PC-9 (cell line): ENCODE measurements at regions not wholly inside any gene's neighbourhood (a gene's known extent, or its start where the extent isn't known, plus 50 kb on each side); places are given as distances from the start of the nearest gene placed in this dataset.

Source experiments
- BruUV-seq: library from RNA; stranded (reverse); fragments of 400-500 nt; replicated peaks from 2 replicates; lab custom pipeline; 2021; lab: Mats Ljungman, UMichigan
- CTCF ChIA-PET: fragments of 300-600 bp; sonication (Branson Sonifier 250); formaldehyde crosslinking; loops from one replicate; lab custom pipeline; 2022; ENCODE audit warnings: antibody characterized with exemption; lab: Charles Lee
- POLR2A ChIA-PET: fragments of 300-600 bp; sonication (Branson Sonifier 250); formaldehyde crosslinking; loops from one replicate; lab custom pipeline; 2022; ENCODE audit warnings: antibody characterized with exemption; ENCODE audit not compliant: unreplicated experiment; lab: Charles Lee
- DNase-seq, 2 experiments: peaks; one replicate each; pipeline versions ENCODE4 v3.0.0 to v3.0.0-alpha.2; 2015 to 2022; ENCODE audit warnings: mixed read lengths in 1 of 2
- H2AFZ ChIP-seq: fragments of 200-600 bp; sonication (generic); 2 replicates; pipeline ENCODE4 v1.8.1; 2017; ENCODE audit warnings: antibody characterized with exemption
- H3F3A ChIP-seq: fragments of 200-600 bp; sonication (generic); 2 replicates; pipeline ENCODE4 v1.8.1; 2017; ENCODE audit warnings: antibody characterized with exemption, mild to moderate bottlenecking, low read depth; ENCODE audit not compliant: insufficient read depth
- H3K27ac ChIP-seq: fragments of 200-600 bp; sonication (generic); 2 replicates; pipeline ENCODE4 v1.6.1; 2016; ENCODE audit warnings: mixed run types
- H3K27me3 ChIP-seq: fragments of 200-600 bp; sonication (generic); 2 replicates; pipeline ENCODE4 v1.6.1; 2016; ENCODE audit warnings: low read depth, mixed run types; ENCODE audit not compliant: insufficient read depth
- H3K36me3 ChIP-seq: fragments of 200-600 bp; sonication (generic); 2 replicates; pipeline ENCODE4 v1.6.1; 2016; ENCODE audit warnings: low read depth, mixed run types
- H3K4me1 ChIP-seq: fragments of 200-600 bp; sonication (generic); replicated peaks from 2 replicates; pipeline ENCODE4 v1.6.1; 2016; ENCODE audit warnings: mixed run types; ENCODE audit not compliant: insufficient read depth
- H3K4me2 ChIP-seq: fragments of 200-600 bp; sonication (generic); 2 replicates; pipeline ENCODE4 v1.6.1; 2017; ENCODE audit warnings: mixed run types
- H3K4me3 ChIP-seq: fragments of 200-600 bp; sonication (generic); 2 replicates; pipeline ENCODE4 v1.6.1; 2016; ENCODE audit warnings: mixed run types
- H3K79me2 ChIP-seq: fragments of 200-600 bp; sonication (generic); 2 replicates; pipeline ENCODE4 v1.6.1; 2017; ENCODE audit warnings: low read depth, mixed run types
- H3K9me2 ChIP-seq: fragments of 200-600 bp; sonication (generic); 2 replicates; pipeline ENCODE4 v1.8.1; 2017; ENCODE audit warnings: mild to moderate bottlenecking; ENCODE audit not compliant: insufficient read depth
- H3K9me3 ChIP-seq: fragments of 200-600 bp; sonication (generic); 2 replicates; pipeline ENCODE4 v1.8.1; 2016; ENCODE audit warnings: low read depth; ENCODE audit not compliant: insufficient read depth
- H4K20me1 ChIP-seq: fragments of 200-600 bp; sonication (generic); 2 replicates; pipeline ENCODE4 v1.8.1; 2017; ENCODE audit not compliant: insufficient read depth
- CTCF ChIP-seq: fragments of 200-600 bp; sonication (generic); conservative IDR thresholded peaks from 2 replicates; pipeline ENCODE4 v1.6.1; 2017; ENCODE audit warnings: mixed run types, antibody characterized with exemption, mild to moderate bottlenecking, moderate library complexity
- EZH2 ChIP-seq: fragments of 200-600 bp; sonication (generic); IDR thresholded peaks from 2 replicates; pipeline ENCODE4 v1.8.0; 2017; ENCODE audit warnings: antibody characterized with exemption, low read depth
- intact Hi-C: fragments of 100-400 bp; cut with micrococcal nuclease; formaldehyde crosslinking; loops from one replicate; pipeline ENCODE4 v1.10.0; 2022; ENCODE audit not compliant: unreplicated experiment

GRCh38 chr4:111770514-111770913, 374.7 kb upstream of the FAM241A start:
- CTCF ChIA-PET = no interaction called here

GRCh38 chr4:111773858-111774257, 371.4 kb upstream of the FAM241A start:
- Histone ChIP-seq H3K4me2 (no peak overlapping the region), H3K9me3 (no peaks in the 10 kb centered on the region), H3K9me2 (no peaks in the 10 kb centered on the region; the same call in 1 of the 2 replicates), H3K36me3 (no peaks in the 10 kb centered on the region), H3K4me3 (no peak overlapping the region), H3K4me1 (no peaks in the 10 kb centered on the region), H2AFZ (no peak overlapping the region), H3K79me2 (no peaks in the 10 kb centered on the region), H3K27ac (no peak overlapping the region), H4K20me1 (no peaks in the 10 kb centered on the region), H3F3A (no peaks in the 10 kb centered on the region), H3K27me3 (no peaks in the 10 kb centered on the region)
- TF ChIP-seq EZH2 (no peak), CTCF (no peak)
- intact Hi-C loops = no loop called here
- CTCF ChIA-PET = no interaction called here
- POLR2A ChIA-PET = interaction anchor here (0.7 kb wide), 1 partner anchor 8 kb away, joined by 4 read pairs; no protein-coding TSS in a partner anchor
- no TSS peak for BruUV-seq
- peak in 1 of 2 experiments; percentile 3 for DNase-seq

More at GRCh38 chr4:111770514-111770913, 374.7 kb upstream of the FAM241A start:
- H3K9me3 ChIP-seq = no peaks in the 10 kb centered on the region
- H3K36me3 ChIP-seq = no peaks in the 10 kb centered on the region
- POLR2A ChIA-PET = no interaction called here
- H3K4me1 ChIP-seq = no peaks in the 10 kb centered on the region
- intact Hi-C loops = no loop called here
- TF ChIP-seq EZH2 (no peak), CTCF (no peak)
- no peaks in the 10 kb centered on the region for H4K20me1 ChIP-seq
- no TSS peak for BruUV-seq
- no peaks in the 10 kb centered on the region for H3K27me3 ChIP-seq
- H3F3A ChIP-seq = no peaks in the 10 kb centered on the region
- H3K4me2 ChIP-seq = no peak overlapping the region
- no peak overlapping the region for H3K4me3 ChIP-seq
- DNase-seq = no peak
- H3K79me2 ChIP-seq = no peaks in the 10 kb centered on the region
- no peak overlapping the region for H2AFZ ChIP-seq
- no peaks in the 10 kb centered on the region; the same call in 1 of the 2 replicates for H3K9me2 ChIP-seq
- H3K27ac ChIP-seq = no peak overlapping the region

- intact Hi-C loops = no loop called here
- no peaks in the 10 kb centered on the region for H3K27me3 ChIP-seq
- peaks cover 3% of the 10 kb centered on the region; the same call in 1 of the 2 replicates for H3K4me1 ChIP-seq
- H3F3A ChIP-seq = peaks cover under 1% of the 10 kb centered on the region; the same call in 1 of the 2 replicates
- no peaks in the 10 kb centered on the region for H3K36me3 ChIP-seq
- no peaks in the 10 kb centered on the region for H3K79me2 ChIP-seq
- no peak overlapping the region for H3K4me3 ChIP-seq
- H3K4me2 ChIP-seq = no peak overlapping the region
- TF ChIP-seq CTCF (no peak), EZH2 (no peak)
- H3K9me3 ChIP-seq = no peaks in the 10 kb centered on the region
- no peak overlapping the region for H2AFZ ChIP-seq
- no peak overlapping the region for H3K27ac ChIP-seq
- no peaks in the 10 kb centered on the region; the same call in 1 of the 2 replicates for H3K9me2 ChIP-seq
- ChIA-PET CTCF (no interaction called here), POLR2A (no interaction called here)
- no peaks in the 10 kb centered on the region for H4K20me1 ChIP-seq
- no peak for DNase-seq
- no TSS peak for BruUV-seq
Measured at GRCh38 chr4:111775556-111776297, 369.5 kb upstream of the FAM241A start.
